ENCODE measurements at regions not wholly inside any gene's neighbourhood (a gene's known extent, or its start where the extent isn't known, plus 50 kb on each side); places are given as distances from the start of the nearest gene placed in this dataset.
"Not testable (repeated sequence)": the region's sequence is repeated elsewhere in the genome, so short reads cannot be mapped to it uniquely, and the experiment has no call there.

DNA sequence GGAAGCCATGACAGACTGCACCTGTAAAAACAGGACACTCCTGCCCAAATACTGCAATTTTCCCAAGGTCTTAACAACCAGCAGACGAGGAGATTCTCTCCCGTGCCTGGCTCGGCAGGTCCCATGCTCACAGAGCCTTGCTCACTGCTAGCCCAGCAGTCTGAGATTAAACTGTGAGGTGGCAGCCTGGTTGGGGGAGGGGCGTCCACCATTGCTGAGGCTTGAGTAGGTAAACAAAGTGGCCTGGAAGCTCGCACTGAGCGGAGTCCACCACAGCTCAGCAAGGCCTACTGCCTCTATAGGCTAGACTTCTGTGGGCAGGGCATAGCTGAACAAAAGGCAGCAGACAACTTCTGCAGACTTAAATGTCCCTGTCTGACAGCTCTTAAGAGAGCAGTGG, 80.3 kb downstream of the ANXA5 start:
- DNase-seq, result not testable (repeated sequence)

DNA sequence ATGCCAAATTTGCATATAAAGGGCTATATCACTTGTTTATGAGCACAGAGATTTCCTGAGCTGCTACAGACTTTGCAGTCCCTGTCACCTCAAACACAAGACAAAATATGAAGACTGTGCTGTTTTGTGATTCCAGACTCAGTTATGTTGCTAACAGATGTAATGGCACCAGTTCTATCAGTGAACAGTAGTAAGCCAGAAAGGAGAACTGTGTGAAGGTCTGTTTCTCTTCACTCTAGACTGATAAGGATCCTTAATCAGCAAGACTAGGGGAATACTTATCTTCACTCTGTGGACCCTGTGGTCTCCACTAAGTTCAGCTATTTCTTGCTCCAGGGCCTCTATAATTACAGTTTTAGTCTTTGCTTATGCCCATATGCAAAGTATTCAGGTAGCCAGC, 82.7 kb downstream of the ANXA5 start:
- DNase-seq, result no peak

DNA sequence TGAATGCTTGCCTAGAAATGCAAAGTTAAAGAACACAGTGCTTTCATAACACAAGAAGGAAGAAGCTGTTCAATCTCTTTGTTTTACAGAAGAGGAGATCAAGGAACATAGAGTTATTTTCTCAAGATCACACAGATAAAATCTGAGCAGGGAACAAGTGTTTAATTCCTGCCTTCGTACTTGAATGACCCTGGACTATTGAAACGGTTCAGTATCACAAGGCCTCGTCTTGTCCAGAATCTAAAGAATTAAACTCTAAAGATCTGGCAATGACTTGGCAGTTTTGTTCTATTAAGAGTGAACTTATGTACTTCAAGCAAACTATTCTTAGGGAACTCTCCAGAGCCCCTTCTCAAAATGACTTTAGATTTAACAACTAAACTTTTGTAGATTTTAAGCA, 97.7 kb downstream of the ANXA5 start:
- no peak for DNase-seq

DNA sequence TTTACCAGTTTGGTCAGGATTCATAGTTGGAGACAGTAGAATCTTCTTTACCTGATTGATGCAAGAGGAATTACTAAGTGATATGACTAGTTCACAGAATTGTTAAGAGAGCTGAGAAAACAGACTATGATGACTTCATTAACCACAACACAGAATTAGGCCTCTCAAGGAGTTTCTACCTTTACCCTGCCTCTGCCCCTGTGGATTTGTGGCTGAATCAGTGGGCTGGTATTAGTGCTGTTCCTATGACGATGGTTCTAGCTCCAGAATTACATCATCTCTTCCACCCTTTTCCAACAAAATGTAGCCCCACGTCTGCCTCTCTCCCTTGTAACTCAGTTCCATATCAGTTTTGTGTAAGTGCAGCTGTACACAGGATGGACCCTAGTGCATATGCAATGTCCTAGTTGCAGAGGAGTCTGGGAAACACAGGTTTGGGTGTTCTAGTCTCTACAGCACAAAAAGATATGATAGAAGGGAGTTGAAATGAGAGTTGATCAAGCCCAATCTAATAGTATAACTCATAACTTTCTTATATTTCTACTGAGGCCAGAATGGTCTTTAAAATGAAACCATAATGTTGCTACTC, 99.3 kb downstream of the ANXA5 start:
- DNase-seq, result no peak

DNA sequence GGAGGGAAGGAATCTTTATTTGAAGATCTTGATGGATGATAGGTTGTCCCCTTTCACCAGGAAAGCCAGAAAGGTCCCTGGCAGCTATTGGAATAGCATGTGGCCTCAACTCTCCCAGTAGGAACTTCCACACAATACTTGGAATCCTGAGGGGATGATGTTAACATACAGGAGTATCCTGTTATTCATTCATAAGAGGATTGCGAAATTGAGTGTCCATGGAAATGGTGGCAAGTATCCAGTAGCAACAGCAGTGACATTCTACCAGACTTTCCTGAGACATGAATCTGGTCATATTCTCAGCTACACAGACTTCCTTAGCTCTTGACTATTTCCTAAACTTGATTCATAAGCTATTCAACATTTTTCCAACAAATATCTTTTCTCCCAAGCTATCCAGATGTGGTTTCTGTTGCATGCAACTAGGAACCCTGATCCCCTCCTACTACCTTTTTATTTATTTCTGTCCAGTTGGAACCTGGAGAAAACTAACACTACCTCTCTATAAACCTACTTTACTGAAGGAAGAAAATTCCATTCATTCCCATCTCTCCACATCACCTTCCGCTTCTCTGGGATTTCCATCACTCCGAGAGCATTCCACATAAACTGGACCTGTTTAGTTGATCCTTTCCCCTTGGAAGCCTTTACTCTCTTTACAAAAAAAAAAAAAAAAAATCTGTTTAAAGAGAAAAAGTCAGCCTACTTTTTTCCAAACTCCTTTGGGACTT, 101.8 kb downstream of the ANXA5 start:
- DNase-seq, result no peak

DNA sequence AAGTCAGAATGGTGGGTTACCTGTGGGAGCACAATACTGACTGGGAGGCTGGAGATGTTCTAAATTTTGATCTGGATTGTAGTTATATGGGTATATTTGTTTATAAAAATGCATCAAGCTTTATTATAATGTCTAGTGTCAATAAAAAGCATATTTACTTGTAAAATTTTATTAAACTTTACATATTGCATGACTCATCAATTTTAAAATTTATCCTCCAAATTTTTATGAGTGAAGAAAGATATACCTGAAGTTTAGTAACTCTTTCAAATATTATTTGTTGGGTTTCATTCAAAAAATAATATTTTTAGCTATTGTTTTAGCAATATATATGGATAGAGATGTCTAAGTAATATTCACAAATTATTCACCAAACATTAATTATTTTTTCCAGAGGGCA, 103.0 kb downstream of the ANXA5 start:
- no peak for DNase-seq

DNA sequence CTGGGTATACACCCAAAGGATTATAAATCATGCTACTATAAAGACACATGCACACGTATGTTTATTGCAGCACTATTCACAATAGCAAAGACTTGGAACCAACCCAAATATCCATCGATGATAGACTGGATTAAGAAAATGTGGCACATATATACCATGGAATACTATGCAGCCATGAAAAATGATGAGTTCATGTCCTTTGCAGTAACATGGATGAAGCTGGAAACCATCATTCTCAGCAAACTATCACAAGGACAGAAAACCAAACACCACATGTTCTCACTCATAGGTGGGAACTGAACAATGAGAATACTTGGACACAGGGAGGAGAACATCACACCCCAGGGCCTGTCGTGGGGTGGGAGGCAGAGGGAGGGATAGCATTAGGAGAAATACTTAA, 104.5 kb downstream of the ANXA5 start:
- DNase-seq, result not testable (repeated sequence)

DNA sequence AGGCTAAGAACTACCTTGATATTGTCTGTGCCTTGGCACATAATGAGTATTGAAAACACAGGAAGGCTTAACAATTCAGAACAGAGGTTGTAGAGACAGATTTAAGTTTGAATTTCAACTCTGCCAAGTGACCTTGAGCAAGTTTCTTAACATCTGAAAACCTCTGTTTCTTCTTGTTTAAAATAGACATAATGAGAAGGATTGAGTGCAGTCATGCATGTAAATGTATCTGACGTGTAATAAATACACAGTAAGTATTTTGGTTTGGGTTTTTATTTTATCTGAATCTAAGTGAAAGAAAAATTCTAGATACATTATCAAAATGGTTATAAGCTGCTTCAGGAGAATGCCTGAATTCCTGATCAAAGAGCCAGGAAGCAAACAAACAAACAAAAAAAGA, 111.9 kb downstream of the ANXA5 start:
- DNase-seq, result no peak

DNA sequence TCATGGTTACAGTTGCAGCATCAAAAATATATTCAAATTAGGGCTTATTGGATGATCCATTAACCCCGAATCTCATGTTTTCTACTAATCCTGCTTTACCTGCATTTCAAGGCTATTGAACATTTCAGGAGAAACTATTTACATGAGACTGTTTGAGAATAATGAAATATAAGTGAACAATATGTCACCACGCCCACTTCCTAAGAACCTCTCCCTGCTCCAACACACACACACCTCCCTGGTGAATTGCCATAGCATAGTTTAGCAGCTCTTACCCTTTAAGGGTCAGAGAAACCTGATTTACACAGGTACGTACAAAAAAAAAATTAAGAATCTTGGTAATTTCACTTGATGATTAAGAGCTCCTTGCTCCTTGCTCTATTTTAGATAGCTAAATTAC, 113.4 kb downstream of the ANXA5 start:
- no peak for DNase-seq

DNA sequence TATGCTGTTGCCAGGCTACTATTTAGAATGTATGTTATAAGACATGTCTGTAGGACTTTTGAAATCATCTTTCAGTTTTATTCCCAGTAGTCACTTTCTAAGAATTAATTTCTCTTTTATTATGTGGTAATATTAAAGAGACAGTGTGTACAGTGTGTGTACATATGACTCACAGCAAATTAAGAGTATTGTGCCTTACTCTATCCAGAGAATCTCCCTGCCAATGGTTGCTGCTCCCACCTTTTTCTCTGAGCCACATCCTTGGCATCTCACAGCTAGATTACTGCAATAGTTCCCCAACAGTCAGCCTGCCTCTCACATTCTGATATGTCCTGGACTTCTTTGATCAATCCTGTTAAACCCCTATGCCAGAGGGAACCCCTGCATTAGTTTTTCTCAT, 114.5 kb downstream of the ANXA5 start:
- DNase-seq, result no peak

DNA sequence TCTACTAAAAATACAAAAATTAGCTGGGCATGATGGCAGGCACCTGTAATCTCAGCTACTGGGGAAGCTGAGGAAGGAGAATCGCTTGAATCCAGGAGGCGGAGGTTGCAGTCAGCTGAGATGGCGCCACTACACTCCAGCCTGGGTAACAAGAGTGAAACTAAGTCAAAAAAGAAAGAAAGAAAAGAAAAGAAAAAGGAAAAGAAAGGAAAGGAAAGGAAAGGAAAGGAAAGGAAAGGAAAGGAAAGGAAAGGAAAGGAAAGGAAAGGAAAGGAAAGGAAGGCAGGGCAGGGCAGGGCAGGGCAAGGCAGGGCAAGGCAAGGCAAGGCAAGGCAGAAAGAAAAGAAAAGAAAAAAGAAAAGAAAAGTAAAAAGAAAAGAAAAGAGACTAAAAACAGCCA, 121.4 kb downstream of the ANXA5 start:
- not testable (repeated sequence) for DNase-seq

DNA sequence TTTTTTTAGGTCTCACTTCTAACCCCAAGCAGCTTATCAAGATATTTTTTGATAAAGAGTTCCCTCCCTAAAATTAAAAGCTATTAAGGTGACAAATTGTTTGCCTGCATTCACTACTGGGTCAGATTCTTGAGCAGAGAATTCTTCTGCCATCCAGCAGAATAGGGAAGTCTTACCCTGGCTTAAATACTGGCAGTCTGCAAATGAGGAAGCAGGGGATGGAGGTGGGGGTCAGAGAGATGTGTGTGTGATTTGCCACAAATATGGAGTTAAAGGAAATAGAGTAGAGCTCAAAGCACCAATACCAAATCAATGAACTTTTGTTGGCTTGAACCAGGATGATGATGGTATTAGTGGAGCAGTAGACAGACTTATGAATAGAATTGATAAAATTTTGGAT, 122.2 kb downstream of the ANXA5 start:
- DNase-seq, result peak in 1 of 2 experiments; percentile 1

DNA sequence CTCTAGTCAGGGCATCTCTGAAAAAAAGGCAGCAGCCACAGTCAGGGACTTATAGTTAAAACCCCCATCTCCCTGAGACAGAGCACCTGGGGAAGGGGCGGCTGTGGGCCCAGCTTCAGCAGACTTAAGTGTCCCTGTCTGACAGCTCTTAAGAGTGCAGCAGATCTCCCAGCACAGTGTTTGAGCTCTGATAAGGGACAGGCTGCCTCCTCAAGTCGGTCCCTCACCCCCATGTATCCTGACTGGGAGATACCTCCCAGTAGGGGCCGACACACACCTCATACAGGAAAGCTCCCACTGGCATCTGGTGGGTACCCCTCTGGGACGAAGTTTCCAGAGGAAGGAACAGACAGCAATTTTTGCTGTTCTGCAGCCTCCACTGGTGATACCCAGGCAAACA, 129.0 kb downstream of the ANXA5 start:
- DNase-seq, result no peak

DNA sequence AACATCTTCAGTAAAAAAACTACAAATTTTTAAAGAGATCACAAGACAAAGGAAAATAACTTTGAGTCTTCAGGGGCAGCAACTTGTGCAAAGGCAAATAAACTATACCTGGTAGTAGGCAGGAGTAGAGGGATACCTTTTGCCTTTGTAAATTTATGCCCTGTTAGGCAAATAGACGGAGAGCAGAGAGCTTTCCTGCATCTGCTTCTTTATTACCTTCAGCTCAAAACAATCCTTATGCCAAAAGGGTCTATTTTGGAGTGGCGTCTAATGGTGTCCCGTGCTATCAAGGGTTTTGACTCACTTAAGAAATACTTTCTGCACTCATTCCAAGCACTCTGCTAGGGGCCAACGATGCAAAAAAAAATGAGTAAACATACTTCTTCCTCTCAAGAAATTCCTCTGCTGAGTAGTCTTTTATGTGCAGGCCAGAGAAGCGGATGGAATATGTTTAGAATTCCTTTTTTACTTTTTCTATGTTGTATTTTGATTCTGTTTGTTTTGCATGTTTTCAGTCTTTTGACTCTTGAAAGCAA, 131.9 kb downstream of the ANXA5 start:
- no peak for DNase-seq

DNA sequence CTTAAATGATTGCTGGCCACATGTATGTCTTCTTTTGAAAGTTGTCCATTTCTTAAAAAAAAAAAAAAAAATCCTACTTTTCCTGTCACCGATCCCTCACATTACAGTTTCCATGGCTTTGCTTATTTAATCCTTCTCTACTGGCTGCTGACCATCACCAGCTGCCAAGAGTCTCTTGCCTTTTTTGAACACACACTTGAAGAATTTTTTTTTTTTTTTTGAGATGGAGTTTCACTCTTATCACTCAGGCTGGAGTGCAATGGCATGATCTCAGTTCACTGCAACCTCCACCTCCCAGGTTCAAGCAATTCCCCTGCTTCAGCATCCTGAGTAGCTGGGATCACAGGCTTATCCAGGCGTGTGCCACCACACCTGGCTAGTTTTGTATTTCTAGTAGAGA, 134.0 kb downstream of the ANXA5 start:
- DNase-seq, result no peak

DNA sequence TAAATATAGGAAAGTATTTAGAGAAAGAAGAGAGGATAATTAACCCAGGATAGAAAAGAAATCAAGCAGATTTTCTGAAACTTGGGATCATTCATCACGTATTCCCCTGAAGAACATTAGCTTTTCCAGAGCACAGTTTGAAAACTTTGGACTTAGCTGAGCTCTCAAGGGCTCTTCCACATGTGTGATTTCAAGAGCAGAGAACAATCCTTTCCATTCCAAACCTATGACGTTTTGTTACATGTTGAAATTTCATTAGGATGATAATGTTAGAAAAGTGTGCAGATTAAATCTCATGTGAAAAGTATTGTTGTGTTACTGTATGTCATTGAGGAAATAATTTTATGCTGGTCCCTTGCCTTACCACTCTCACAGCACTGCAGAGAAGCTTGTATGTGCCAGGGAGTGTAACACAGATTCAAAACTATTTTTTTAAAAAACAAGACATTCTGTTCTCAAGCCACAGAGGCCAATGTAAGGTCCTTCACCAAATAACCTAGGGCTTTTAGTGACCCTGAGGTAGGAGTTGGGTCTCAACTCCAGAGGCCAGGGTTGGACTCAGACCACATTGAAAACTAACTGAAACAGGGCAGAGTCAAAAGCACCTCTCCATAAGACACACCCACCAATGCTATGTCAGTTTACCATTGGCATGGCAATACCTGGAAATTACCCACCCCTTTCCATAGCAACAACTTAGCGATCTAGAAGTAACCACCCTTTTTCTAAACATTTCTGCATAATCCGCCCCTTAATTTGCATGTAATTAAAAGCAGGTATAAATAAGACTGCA, 141.3 kb downstream of the ANXA5 start:
- DNase-seq, result no peak

DNA sequence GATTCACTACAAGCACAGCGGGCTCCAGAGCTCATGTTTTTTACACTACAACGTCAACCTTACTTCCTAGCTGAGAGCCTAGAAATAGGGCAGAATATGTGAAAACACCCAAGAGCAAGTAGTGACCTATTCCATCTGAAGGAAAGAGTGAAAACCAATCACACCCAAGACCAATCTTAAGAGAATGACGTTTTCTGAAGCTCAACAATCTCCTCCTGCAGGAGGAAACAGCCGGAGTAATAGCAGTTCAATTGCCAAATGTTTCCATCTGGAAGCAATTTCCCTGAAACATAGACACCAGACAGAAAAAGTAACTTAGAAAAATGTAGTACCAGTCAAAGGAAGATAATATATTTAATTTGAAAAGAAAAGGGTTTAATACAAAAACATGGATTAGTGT, 142.4 kb downstream of the ANXA5 start:
- DNase-seq, result no peak

DNA sequence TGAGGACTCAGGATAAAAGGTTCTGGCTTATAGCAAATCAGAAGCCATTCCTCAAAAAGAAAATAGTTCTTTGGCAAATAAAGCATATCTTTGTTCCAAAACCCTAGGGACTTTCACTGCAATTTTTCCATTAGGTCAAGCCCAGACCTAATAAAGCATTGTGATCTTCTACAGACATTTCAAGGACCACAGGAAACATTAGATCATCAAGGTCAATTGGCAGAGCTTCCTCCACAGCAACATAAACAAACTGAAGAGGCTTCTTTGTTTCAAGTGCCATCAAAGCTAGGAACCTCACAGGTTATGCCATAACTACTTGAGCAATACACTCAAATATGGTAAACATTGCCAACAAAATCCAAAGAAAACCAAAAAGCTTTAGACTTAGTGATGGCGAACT, 144.9 kb downstream of the ANXA5 start:
- DNase-seq, result no peak

DNA sequence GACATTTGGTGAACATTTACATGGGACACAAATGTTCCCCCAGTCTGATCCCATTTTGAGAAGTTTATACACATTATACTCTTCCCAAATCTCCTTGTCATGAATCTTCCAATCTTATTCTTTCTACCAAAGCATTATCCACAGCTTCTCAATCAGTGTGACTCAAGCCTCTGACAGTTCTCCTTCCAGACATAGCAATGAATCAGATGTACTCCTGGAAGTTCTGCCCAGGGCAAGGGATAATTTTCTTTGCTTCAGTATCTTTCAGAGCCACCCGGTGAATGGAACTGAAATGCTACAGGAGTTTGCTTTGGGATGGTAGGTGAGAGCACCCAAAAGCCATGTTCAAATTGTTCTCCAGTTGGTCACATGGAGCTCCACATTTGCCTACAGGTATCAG, 145.5 kb downstream of the ANXA5 start:
- DNase-seq, result no peak

DNA sequence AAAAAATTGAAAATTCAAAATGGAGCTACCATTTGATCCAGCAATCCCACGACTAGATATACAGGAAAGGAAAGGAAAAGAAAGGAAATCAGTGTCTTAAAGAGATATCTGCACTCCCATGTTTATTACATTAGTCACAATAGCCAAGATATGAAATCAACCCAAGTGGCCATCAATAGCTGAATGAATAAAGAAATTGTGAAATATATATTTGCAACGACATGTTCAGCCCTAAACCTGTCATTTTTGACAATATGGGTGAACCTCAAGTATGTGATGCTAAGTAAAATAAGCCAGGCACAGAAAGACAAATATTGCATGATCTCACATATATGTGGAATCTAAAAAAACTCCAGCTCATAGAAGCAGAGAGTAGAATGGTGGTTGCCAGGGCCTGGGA, 155.1 kb downstream of the ANXA5 start:
- no peak for DNase-seq

DNA sequence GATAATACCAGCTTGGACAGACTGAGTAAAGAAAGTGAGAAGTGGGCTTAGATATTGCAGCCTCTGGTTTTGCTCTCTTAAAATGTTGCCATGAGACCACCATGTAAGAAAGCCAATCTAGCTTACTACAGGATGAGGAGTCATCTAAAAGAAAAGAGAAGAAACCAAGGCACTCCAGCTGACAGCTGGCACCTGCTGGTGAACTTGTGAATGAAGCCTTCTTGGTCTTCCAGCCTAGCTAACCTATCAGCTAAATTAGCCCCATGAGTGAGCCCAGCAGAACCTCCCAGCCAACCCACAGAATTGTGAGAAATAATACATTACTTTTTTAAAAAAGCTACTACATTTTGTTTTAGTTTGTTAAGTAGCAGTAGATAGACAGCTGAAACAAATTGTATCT, 154.5 kb upstream of the QRFPR start:
- DNase-seq, result no peak

DNA sequence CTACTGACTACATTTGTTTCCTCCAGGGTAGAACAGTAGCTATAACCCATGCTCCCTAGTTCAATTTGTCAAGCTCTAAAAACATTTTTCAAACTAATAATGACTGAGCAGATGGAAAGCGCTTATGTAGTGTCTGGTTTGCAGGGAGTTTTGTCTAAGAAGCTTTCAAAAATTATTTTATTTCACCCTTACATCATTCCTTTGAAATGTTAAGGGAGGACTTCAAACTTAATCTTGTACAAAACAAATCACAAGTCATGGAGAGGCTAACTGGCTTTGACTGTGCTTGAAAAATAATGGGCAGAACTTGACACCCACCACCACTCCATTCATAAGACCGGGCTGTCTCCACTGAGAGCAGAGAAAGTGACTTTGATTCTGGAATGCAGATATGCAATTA, 153.4 kb upstream of the QRFPR start:
- no peak for DNase-seq

DNA sequence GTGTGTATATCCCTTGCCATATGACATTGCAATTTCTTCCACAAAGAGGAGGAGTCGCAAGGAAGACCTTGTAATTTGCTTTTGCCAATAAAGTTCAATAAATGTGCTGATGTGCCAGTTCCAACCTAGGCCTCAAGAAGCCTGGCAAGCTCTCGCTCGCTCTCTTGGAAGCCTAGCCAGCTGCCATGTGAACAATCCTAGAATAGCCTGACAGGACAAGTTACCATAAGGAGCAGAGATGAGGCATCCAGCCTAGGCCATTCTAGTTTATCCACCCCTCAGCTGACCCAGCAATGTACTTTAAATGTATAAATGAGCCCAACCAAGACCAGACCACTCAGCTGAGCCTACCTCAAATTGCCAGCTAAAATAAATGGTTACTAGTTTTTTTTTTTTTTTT, 145.7 kb upstream of the QRFPR start:
- no peak for DNase-seq

DNA sequence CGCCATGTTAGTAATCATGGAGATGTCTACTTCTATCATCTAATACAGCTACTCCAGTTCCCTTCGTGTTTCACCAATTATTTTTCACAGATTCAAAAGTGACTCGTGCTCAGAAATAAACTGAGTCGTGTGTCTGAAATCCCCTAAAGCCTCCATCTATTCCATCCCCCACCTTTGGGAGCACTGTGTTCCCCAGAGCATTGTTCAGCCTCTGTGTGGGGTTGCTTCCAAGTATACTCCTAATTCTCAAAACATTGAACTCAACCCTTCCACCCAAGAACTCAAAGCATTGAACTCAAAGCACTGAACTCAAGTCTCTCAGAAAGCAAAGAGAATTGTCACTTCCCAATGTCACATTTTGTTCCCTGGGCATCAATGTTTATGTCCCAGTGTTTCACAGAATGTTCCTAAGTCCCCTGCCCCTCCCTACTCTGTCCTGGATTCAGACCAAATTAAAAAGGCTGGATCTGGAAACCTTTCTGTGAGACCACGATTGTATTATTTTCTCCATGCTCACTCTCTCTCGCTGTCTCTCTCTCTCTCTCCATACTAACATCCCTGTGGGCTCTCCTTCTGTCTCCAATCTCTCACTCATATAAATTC, 138.5 kb upstream of the QRFPR start:
- DNase-seq, result no peak

Measured in AML-193 (cell line).